Heart right ventricle (tissue), 16 donors: ENCODE measurements at regions not wholly inside any gene's neighbourhood (a gene's known extent, or its start where the extent isn't known, plus 50 kb on each side); places are given as distances from the start of the nearest gene placed in this dataset.

Source experiments
- ATAC-seq, 8 donors: fragments of 200-7000 bp; cut with Tn5 transposase; one replicate each; pipeline ENCODE4 v1.9.1; 2020; ENCODE audit warnings: mild to moderate bottlenecking in 8 of 8, moderate library complexity in 8 of 8, moderate number of reproducible peaks in 1 of 8
- DNase-seq, 2 donors: peaks; one replicate each; pipeline ENCODE4 v3.0.0-alpha.2; 2020
- H3K27ac ChIP-seq, 10 donors: fragments of 200-600 bp; sonication (generic) in 2 of 10; one replicate each; pipeline versions ENCODE4 v1.5.0 to v1.8.0; 2020 to 2022; ENCODE audit warnings: mild to moderate bottlenecking in 3 of 10
- H3K27me3 ChIP-seq, 7 donors: fragments of 200-600 bp; one replicate each; pipeline ENCODE4 v1.8.0; 2021 to 2022; ENCODE audit warnings: mild to moderate bottlenecking in 2 of 7
- H3K36me3 ChIP-seq, 9 donors: fragments of 200-600 bp; sonication (generic) in 1 of 9; one replicate each; pipeline versions ENCODE4 v1.5.0 to v1.8.0; 2020 to 2022; ENCODE audit warnings: mild to moderate bottlenecking in 2 of 9
- H3K4me1 ChIP-seq, 9 donors: fragments of 200-600 bp; sonication (generic) in 1 of 9; one replicate each; pipeline versions ENCODE4 v1.5.0 to v1.8.0; 2020 to 2022; ENCODE audit warnings: mild to moderate bottlenecking in 4 of 9
- H3K4me3 ChIP-seq, 10 donors: fragments of 200-600 bp; sonication (generic) in 2 of 10; one replicate each; pipeline versions ENCODE4 v1.5.0 to v1.8.0; 2020 to 2022; ENCODE audit warnings: mild to moderate bottlenecking in 7 of 10, moderate library complexity in 2 of 10
- H3K9me3 ChIP-seq, 11 donors: fragments of 200-600 bp in 10 of 11; sonication (generic) in 2 of 11; one replicate each; pipeline versions ENCODE4 v1.5.0 to v1.8.0; 2013 to 2022; ENCODE audit warnings: mild to moderate bottlenecking in 2 of 11, control low read depth in 1 of 11, moderate library complexity in 1 of 11
- CTCF ChIP-seq, 9 donors: fragments of 200-600 bp; sonication (generic) in 2 of 9; IDR thresholded peaks; one replicate each; pipeline versions ENCODE4 v1.5.0 to v1.8.0; 2021 to 2022; ENCODE audit warnings: antibody characterized with exemption in 9 of 9, mild to moderate bottlenecking in 5 of 9, moderate library complexity in 1 of 9
- WGBS, 2 donors: extraction: QIAGEN DNeasy Blood & Tissue Kit; methylation state at CpG; one replicate each; pipeline ENCODE4 v1.1.7; 2013; ENCODE audit warnings: inconsistent platforms in 1 of 2; 5-methylcytosine and 5-hydroxymethylcytosine counted together
- intact Hi-C, 10 donors: fragments of 100-400 bp; cut with DNase I; formaldehyde crosslinking; loops; one replicate each; pipeline versions ENCODE4 v1.11.1 to v1.14.2; 2022
- donor health status: Arrhythmogenic right ventricular cardiomyopathy.
- donor health status: ischemic (EF 13 %, LVEDD 7.1; RV severe dilation, severe dysfunction).
- donor health status: healthy with polysubstance abuse.
- donor health status: DM: no; HTN: yes; CAD: no.
- donor health status: DM: no; HTN: no; CAD: no.
- donor health status: ischemic (EF 25% LVEDD 6.9; RV normal size, moderate dysfunction).
- donor health status: ischemic (EF 25% LVEDD 5.7; RV mildly dilated, moderate dysfunction).
- donor health status: healthy.
- donor health status: DM: yes; HTN: yes; CAD: no.
- donor health status: Ischemic cardiomyopathy.
- donor health status: ischemic (EF 35%, LVEDD 5.7; RV mildly dilated, moderate dysfunction).
- donor health status: nonischemic (EF 11% LVEDD 7.7; RV severe dilation, severe dysfunction).
- donor health status: DM: yes; HTN: yes; CAD: no.
- donor health status: PGD.
- donor health status: ischemic (EF 29% LVEDD 5.4; RV normal size, mild dysfunction).
- donor health status: nonischemic (EF 23%, LVEDD 6.1; RV moderate dilation, normal function).

GRCh38 chr5:68730979-68731654, 362.7 kb upstream of the SLC30A5 start:
- no peaks in the 10 kb centered on the region for H3K9me3 ChIP-seq
- no peak for DNase-seq
- peak overlapping the region in 6 of 10 donors; percentile 45 to 83 (median 73) for H3K27ac ChIP-seq
- 61 to 70% methylated on average over 3 of the region's 3 CpGs for whole genome bisulfite sequencing, 2 donors
- peak in 5 of 8 donors; percentile 3 to 13 (median 7) for ATAC-seq
- peaks cover 5 to 27% (median 18%) of the 10 kb centered on the region in 9 donors for H3K4me1 ChIP-seq
- H3K4me3 ChIP-seq, result no peak overlapping the region
- intact Hi-C loops, result no loop called here
- H3K36me3 ChIP-seq, result no peaks in the 10 kb centered on the region
- no peak for TF ChIP-seq CTCF (IDR thresholded peaks at IDR 0.05)
- no peaks in the 10 kb centered on the region for H3K27me3 ChIP-seq

GRCh38 chr5:68732251-68732650, 361.6 kb upstream of the SLC30A5 start:
- peaks cover 5 to 24% (median 18%) of the 10 kb centered on the region in 9 donors for H3K4me1 ChIP-seq
- no peak for TF ChIP-seq CTCF (IDR thresholded peaks at IDR 0.05)
- intact Hi-C loops, result no loop called here
- no peak for DNase-seq
- H3K4me3 ChIP-seq, result no peak overlapping the region
- H3K27me3 ChIP-seq, result no peaks in the 10 kb centered on the region
- H3K27ac ChIP-seq, result no peak overlapping the region
- ATAC-seq, result no peak
- no peaks in the 10 kb centered on the region for H3K9me3 ChIP-seq
- H3K36me3 ChIP-seq, result no peaks in the 10 kb centered on the region

- TF ChIP-seq CTCF (IDR thresholded peaks at IDR 0.05), result no peak
- intact Hi-C loops, result no loop called here
- Histone ChIP-seq H3K4me1 (peaks cover 5 to 19% (median 16%) of the 10 kb centered on the region in 9 donors), H3K27ac (no peak overlapping the region), H3K4me3 (no peak overlapping the region), H3K36me3 (no peaks in the 10 kb centered on the region), H3K9me3 (no peaks in the 10 kb centered on the region), H3K27me3 (no peaks in the 10 kb centered on the region)
- 45 to 67% methylated on average over 4 of the region's 4 CpGs for WGBS, 2 donors
- DNase-seq (no peak), ATAC-seq (peak in 1 of 8 donors; percentile 24)
These were observed 359.0 kb upstream of the SLC30A5 start for GRCh38 chr5:68734781-68735180.

GRCh38 chr5:68738236-68738635, 355.6 kb upstream of the SLC30A5 start:
- WGBS, 2 donors, result 93 to 94% methylated on average over 9 of the region's 9 CpGs
- Histone ChIP-seq H3K4me1 (no peaks in the 10 kb centered on the region), H3K27me3 (no peaks in the 10 kb centered on the region), H3K4me3 (no peak overlapping the region), H3K9me3 (no peaks in the 10 kb centered on the region), H3K36me3 (no peaks in the 10 kb centered on the region), H3K27ac (no peak overlapping the region)
- ATAC-seq, result no peak
- intact Hi-C loops, result no loop called here
- no peak for TF ChIP-seq CTCF (IDR thresholded peaks at IDR 0.05)
- no peak for DNase-seq
